Astrocyte (in vitro differentiated cells and primary cell): ENCODE measurements at regions not wholly inside any gene's neighbourhood (a gene's known extent, or its start where the extent isn't known, plus 50 kb on each side); places are given as distances from the start of the nearest gene placed in this dataset.

ENCODE experiments used
- DNase-seq: peaks from one replicate; pipeline ENCODE4 v3.0.0-alpha.2; 2010; ENCODE audit warnings: low read depth
- FAIRE-seq: peaks from 2 replicates; lab custom pipeline; 2011; peaks lifted over from hg19 to GRCh38; lab: Jason Lieb, UNC
- H2AFZ ChIP-seq: 2 replicates; pipeline ENCODE4 v1.6.0; 2012; ENCODE audit warnings: low read depth, low read length, inconsistent platforms
- H3K27ac ChIP-seq: 2 replicates; pipeline ENCODE4 v1.5.1; 2011; ENCODE audit warnings: low read depth, low read length, inconsistent platforms
- H3K27me3 ChIP-seq: 2 replicates; pipeline ENCODE4 v1.6.0; 2011; ENCODE audit warnings: low read length, inconsistent platforms; ENCODE audit not compliant: insufficient read depth
- H3K36me3 ChIP-seq: 2 replicates; pipeline ENCODE4 v1.5.1; 2011; ENCODE audit warnings: low read length, inconsistent platforms; ENCODE audit not compliant: insufficient read depth
- H3K4me1 ChIP-seq: 2 replicates; pipeline ENCODE4 v1.5.1; 2011; ENCODE audit warnings: low read length, inconsistent platforms; ENCODE audit not compliant: insufficient read depth
- H3K4me2 ChIP-seq: 2 replicates; pipeline ENCODE4 v1.6.0; 2012; ENCODE audit warnings: low read length, inconsistent platforms
- H3K4me3 ChIP-seq: 2 replicates; pipeline ENCODE4 v1.5.1; 2011; ENCODE audit warnings: low read depth, mild to moderate bottlenecking, low read length, inconsistent platforms; ENCODE audit not compliant: insufficient read depth
- H3K79me2 ChIP-seq: 2 replicates; pipeline ENCODE4 v1.6.0; 2012; ENCODE audit warnings: mild to moderate bottlenecking, low read length, inconsistent platforms; ENCODE audit not compliant: insufficient read depth
- H3K9ac ChIP-seq: 2 replicates; pipeline ENCODE4 v1.6.0; 2012; ENCODE audit warnings: mild to moderate bottlenecking, low read length, inconsistent platforms
- H3K9me3 ChIP-seq: 2 replicates; pipeline ENCODE4 v1.5.1; 2012; ENCODE audit warnings: low read depth, mild to moderate bottlenecking, low read length, inconsistent platforms; ENCODE audit not compliant: insufficient read depth
- H4K20me1 ChIP-seq: 2 replicates; pipeline ENCODE4 v1.6.0; 2012; ENCODE audit warnings: low read length, inconsistent platforms; ENCODE audit not compliant: insufficient read depth
- H3K27ac Mint-ChIP-seq: one replicate; pipeline ENCODE4 v1.8.0; 2021; ENCODE audit warnings: mild to moderate bottlenecking, mixed read lengths; ENCODE audit not compliant: unreplicated experiment
- H3K27me3 Mint-ChIP-seq: one replicate; pipeline ENCODE4 v1.8.0; 2021; ENCODE audit warnings: low read depth, mixed read lengths; ENCODE audit not compliant: unreplicated experiment
- H3K36me3 Mint-ChIP-seq: one replicate; pipeline ENCODE4 v1.8.0; 2021; ENCODE audit warnings: low read depth, mixed read lengths; ENCODE audit not compliant: unreplicated experiment
- H3K4me1 Mint-ChIP-seq: one replicate; pipeline ENCODE4 v1.8.0; 2021; ENCODE audit warnings: low read depth, mixed read lengths; ENCODE audit not compliant: unreplicated experiment
- H3K4me3 Mint-ChIP-seq: one replicate; pipeline ENCODE4 v1.8.0; 2021; ENCODE audit warnings: mild to moderate bottlenecking, moderate library complexity, mixed read lengths; ENCODE audit not compliant: unreplicated experiment
- H3K9me3 Mint-ChIP-seq: one replicate; pipeline ENCODE4 v1.8.0; 2021; ENCODE audit warnings: mild to moderate bottlenecking, mixed read lengths; ENCODE audit not compliant: unreplicated experiment
- CTCF ChIP-seq: IDR thresholded peaks from 2 replicates; pipeline ENCODE4 v1.5.1; 2011; ENCODE audit warnings: low read depth, mild to moderate bottlenecking, inconsistent platforms, low read length, moderate library complexity; ENCODE audit not compliant: insufficient read depth
- EZH2 ChIP-seq: IDR thresholded peaks from 2 replicates; pipeline ENCODE4 v1.6.1; 2012; ENCODE audit warnings: mild to moderate bottlenecking, low read length, inconsistent platforms; ENCODE audit not compliant: insufficient read depth

DNA sequence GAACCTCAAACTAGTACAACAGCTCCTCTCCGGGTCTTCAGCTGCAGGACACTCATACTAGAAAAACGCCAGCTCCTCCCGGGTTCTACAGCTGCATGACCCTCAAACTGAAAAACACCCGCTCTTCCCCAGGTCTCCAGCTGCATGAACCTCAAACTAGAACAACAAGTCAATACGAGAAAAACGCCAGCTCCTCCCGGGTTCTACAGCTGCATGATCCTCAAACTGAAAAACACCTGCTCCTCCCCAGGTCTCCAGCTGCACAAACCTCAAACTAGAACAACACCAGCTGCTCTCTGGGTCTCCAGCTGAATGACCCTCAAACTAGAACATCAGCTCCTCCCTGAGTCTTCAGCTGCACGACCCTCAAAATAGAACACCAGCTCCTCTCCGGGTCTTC is 315.0 kb upstream of the TFPI start:
- no peaks in the 10 kb centered on the region for H4K20me1 ChIP-seq
- no peak for TF ChIP-seq EZH2
- TF ChIP-seq CTCF = no peak
- DNase-seq (no peak), FAIRE-seq (no peak)
- no peaks in the 10 kb centered on the region for H3K9me3 ChIP-seq
- H3K9ac ChIP-seq = no peak overlapping the region
- Mint-ChIP-seq H3K9me3 (peaks cover 25% of the 10 kb centered on the region), H3K27me3 (peaks cover 10% of the 10 kb centered on the region), H3K36me3 (peaks cover 4% of the 10 kb centered on the region), H3K4me1 (peaks cover 2% of the 10 kb centered on the region), H3K4me3 (no peak overlapping the region), H3K27ac (no peak overlapping the region)
- H3K4me3 ChIP-seq = no peak overlapping the region
- no peak overlapping the region for H3K4me2 ChIP-seq
- H3K27me3 ChIP-seq = no peaks in the 10 kb centered on the region
- H3K27ac ChIP-seq = no peak overlapping the region
- H3K4me1 ChIP-seq = no peaks in the 10 kb centered on the region
- no peaks in the 10 kb centered on the region for H3K36me3 ChIP-seq
- no peaks in the 10 kb centered on the region for H3K79me2 ChIP-seq
- H2AFZ ChIP-seq = no peak overlapping the region

DNA sequence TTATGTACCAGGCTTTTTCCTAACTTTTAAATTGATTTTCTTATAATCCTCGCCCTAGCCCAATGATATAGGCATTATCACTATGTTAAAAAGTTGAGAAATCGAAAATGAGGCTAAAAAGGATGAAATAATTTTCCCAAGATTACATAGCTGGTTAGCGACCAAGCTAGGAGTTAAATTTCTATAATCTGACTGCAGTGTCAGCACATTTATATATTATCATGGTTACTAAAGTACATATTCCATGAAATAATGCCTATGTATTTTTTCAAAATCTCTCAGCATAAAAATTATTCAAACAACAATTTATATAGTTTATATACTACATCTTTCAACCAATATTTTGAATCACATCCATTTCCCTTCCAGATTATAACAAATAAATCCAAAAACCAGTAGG is 317.3 kb upstream of the TFPI start:
- no peaks in the 10 kb centered on the region for H4K20me1 ChIP-seq
- no peaks in the 10 kb centered on the region for H3K27me3 ChIP-seq
- no peaks in the 10 kb centered on the region for H3K36me3 ChIP-seq
- H3K9me3 ChIP-seq = no peaks in the 10 kb centered on the region
- Mint-ChIP-seq H3K4me3 (no peak overlapping the region), H3K27ac (no peak overlapping the region), H3K27me3 (peaks cover 10% of the 10 kb centered on the region), H3K9me3 (peaks cover 25% of the 10 kb centered on the region), H3K36me3 (peaks cover 4% of the 10 kb centered on the region), H3K4me1 (peaks cover 2% of the 10 kb centered on the region)
- H3K9ac ChIP-seq = no peak overlapping the region
- no peak overlapping the region for H3K4me2 ChIP-seq
- H3K27ac ChIP-seq = no peak overlapping the region
- TF ChIP-seq CTCF (no peak), EZH2 (no peak)
- no peak overlapping the region for H3K4me3 ChIP-seq
- no peaks in the 10 kb centered on the region for H3K4me1 ChIP-seq
- FAIRE-seq (no peak), DNase-seq (no peak)
- no peaks in the 10 kb centered on the region for H3K79me2 ChIP-seq
- no peak overlapping the region for H2AFZ ChIP-seq

- no peak for TF ChIP-seq EZH2
- no peak for TF ChIP-seq CTCF
- no peaks in the 10 kb centered on the region for H3K79me2 ChIP-seq
- Mint-ChIP-seq H3K4me3 (no peak overlapping the region), H3K36me3 (peaks cover 4% of the 10 kb centered on the region), H3K27me3 (peaks cover 6% of the 10 kb centered on the region), H3K27ac (no peak overlapping the region), H3K4me1 (peaks cover 2% of the 10 kb centered on the region), H3K9me3 (peaks cover 12% of the 10 kb centered on the region)
- no peak overlapping the region for H3K4me2 ChIP-seq
- no peak overlapping the region for H3K4me3 ChIP-seq
- FAIRE-seq = no peak
- H3K9me3 ChIP-seq = no peaks in the 10 kb centered on the region
- no peaks in the 10 kb centered on the region for H3K36me3 ChIP-seq
- no peak overlapping the region for H3K27ac ChIP-seq
- no peak overlapping the region for H2AFZ ChIP-seq
- no peaks in the 10 kb centered on the region for H3K27me3 ChIP-seq
- H3K4me1 ChIP-seq = no peaks in the 10 kb centered on the region
- DNase-seq = no peak
- H4K20me1 ChIP-seq = no peaks in the 10 kb centered on the region
- no peak overlapping the region for H3K9ac ChIP-seq
Measured at GRCh38 chr2:187873132-187873531, 318.9 kb upstream of the TFPI start.
